ENCODE measurements at regions not wholly inside any gene's neighbourhood (a gene's known extent, or its start where the extent isn't known, plus 50 kb on each side); places are given as distances from the start of the nearest gene placed in this dataset.

GRCh38 chr11:80841675-80842074 is 1400.8 kb upstream of the TENM4 start:
- Histone ChIP-seq H3K27me3 (ENCODE audit: control insufficient read depth, insufficient read depth, low read length) (no peaks in the 10 kb centered on the region), H3K36me3 (ENCODE audit: control insufficient read depth, insufficient read depth, low read length) (no peaks in the 10 kb centered on the region), H3K27ac (ENCODE audit: low read length) (no peak overlapping the region), H3K4me3 (ENCODE audit: low read depth in 2 of 2, low read length in 2 of 2) (no peak overlapping the region), H3K4me1 (ENCODE audit: control insufficient read depth, insufficient read depth, low read length) (no peaks in the 10 kb centered on the region), H3K9me3 (ENCODE audit: control insufficient read depth, insufficient read depth, low read depth, low read length) (no peaks in the 10 kb centered on the region; the same call in 1 of the 2 replicates)
- ChIA-PET CTCF (no interaction called here), POLR2A (no interaction called here)
- in situ Hi-C loops (cut with HindIII; ENCODE audit: low pct_unique_long_range_greater_than_20kb, low sequenced_read_pairs) (no loop called here), intact Hi-C loops (cut with micrococcal nuclease; ENCODE audit: unreplicated experiment) (no loop called here)
- ATAC-seq (no peak), DNase-seq (ENCODE audit: low read depth, low spot score) (no peak)
- TF ChIP-seq CTCF (IDR thresholded peaks at IDR 0.05) (no peak), REST (IDR thresholded peaks at IDR 0.05; ENCODE audit: insufficient read depth in 1 of 2, low read depth in 2 of 2, low read length in 1 of 2) (no peak), TCF7L2 (IDR thresholded peaks at IDR 0.05; ENCODE audit: low read depth, low read length) (no peak)
- no TSS peak for BruUV-seq (replicated peaks)

- Histone ChIP-seq H3K36me3 (ENCODE audit: control insufficient read depth, insufficient read depth, low read length) (no peaks in the 10 kb centered on the region), H3K9me3 (ENCODE audit: control insufficient read depth, insufficient read depth, low read depth, low read length) (no peaks in the 10 kb centered on the region), H3K4me3 (ENCODE audit: low read depth in 2 of 2, low read length in 2 of 2) (no peak overlapping the region), H3K4me1 (ENCODE audit: control insufficient read depth, insufficient read depth, low read length) (no peaks in the 10 kb centered on the region), H3K27me3 (ENCODE audit: control insufficient read depth, insufficient read depth, low read length) (no peaks in the 10 kb centered on the region), H3K27ac (ENCODE audit: low read length) (no peak overlapping the region; the same call in 1 of the 2 replicates)
- ATAC-seq (no peak), DNase-seq (ENCODE audit: low read depth, low spot score) (no peak)
- TF ChIP-seq POLR2AphosphoS5 (IDR thresholded peaks at IDR 0.05; ENCODE audit: low read depth, low read length): no peak
- TF ChIP-seq TCF7L2 (IDR thresholded peaks at IDR 0.05; ENCODE audit: low read depth, low read length): no peak
- TF ChIP-seq REST (IDR thresholded peaks at IDR 0.05; ENCODE audit: insufficient read depth in 1 of 2, low read depth in 2 of 2, low read length in 1 of 2): no peak
- in situ Hi-C loops (cut with HindIII; ENCODE audit: low pct_unique_long_range_greater_than_20kb, low sequenced_read_pairs): no loop called here
- no TSS peak for BruUV-seq (replicated peaks)
- intact Hi-C loops (cut with micrococcal nuclease; ENCODE audit: unreplicated experiment): no loop called here
- POLR2A ChIA-PET: no interaction called here
- CTCF ChIA-PET: no interaction called here
These were observed 1397.3 kb upstream of the TENM4 start for GRCh38 chr11:80838153-80838552.

Measured in Panc1 (cell line).